Mesodermal cell (in vitro differentiated cells): ENCODE measurements at regions not wholly inside any gene's neighbourhood (a gene's known extent, or its start where the extent isn't known, plus 50 kb on each side); places are given as distances from the start of the nearest gene placed in this dataset.

ENCODE experiments used
- H3K27ac ChIP-seq: 2 replicates; pipeline ENCODE4 v1.7.0; 2013; ENCODE audit warnings: mild to moderate bottlenecking, low read depth, low read length, moderate library complexity; ENCODE audit not compliant: severe bottlenecking
- H3K36me3 ChIP-seq: 2 replicates; pipeline ENCODE4 v1.7.1; 2013; ENCODE audit warnings: mild to moderate bottlenecking, low read length, moderate library complexity; ENCODE audit not compliant: control insufficient read depth, insufficient read depth
- H3K4me1 ChIP-seq: one replicate; pipeline ENCODE4 v1.7.1; 2013; ENCODE audit warnings: mild to moderate bottlenecking, low read length; ENCODE audit not compliant: insufficient read depth, control insufficient read depth, poor library complexity, severe bottlenecking
- H3K4me3 ChIP-seq: 2 replicates; pipeline ENCODE4 v1.7.0; 2013; ENCODE audit warnings: low read length, control low read depth, mild to moderate bottlenecking; ENCODE audit not compliant: insufficient read depth, poor library complexity, severe bottlenecking; ENCODE audit errors: extremely low read depth
- H3K9me3 ChIP-seq: 2 replicates; pipeline ENCODE4 v1.7.1; 2013; ENCODE audit warnings: mild to moderate bottlenecking, low read length, moderate library complexity; ENCODE audit not compliant: control insufficient read depth
- WGBS, 2 experiments: methylation state at CpG; one replicate each; pipeline ENCODE4 v1.1.5; 2013; ENCODE audit warnings: missing lambda C conversion rate in 2 of 2; ENCODE audit not compliant: insufficient coverage in 2 of 2; 5-methylcytosine and 5-hydroxymethylcytosine counted together

- Histone ChIP-seq H3K4me1 (no peaks in the 10 kb centered on the region), H3K36me3 (no peaks in the 10 kb centered on the region), H3K9me3 (no peaks in the 10 kb centered on the region), H3K27ac (no peak overlapping the region), H3K4me3 (no peak overlapping the region)
- WGBS, 2 experiments, result 80% methylated on average over 1 of the region's 2 CpGs; no CpG with 5 or more reads in 1 of the 2 experiments
Observed at GRCh38 chr6:159118924-159119323, 50.3 kb upstream of the FNDC1 start.

- 87 to 97% methylated on average over 5 of the region's 5 CpGs for WGBS, 2 experiments
- Histone ChIP-seq H3K4me3 (no peak overlapping the region), H3K4me1 (no peaks in the 10 kb centered on the region), H3K27ac (no peak overlapping the region), H3K9me3 (no peaks in the 10 kb centered on the region), H3K36me3 (no peaks in the 10 kb centered on the region)
Observed at GRCh38 chr6:159117563-159117962, 51.6 kb upstream of the FNDC1 start.

- H3K9me3 ChIP-seq, result no peaks in the 10 kb centered on the region
- 85 to 92% methylated on average over 2 to 3 of the region's 3 CpGs for WGBS, 2 experiments
- no peaks in the 10 kb centered on the region for H3K36me3 ChIP-seq
- no peak overlapping the region for H3K4me3 ChIP-seq
- no peaks in the 10 kb centered on the region for H3K4me1 ChIP-seq
- H3K27ac ChIP-seq, result no peak overlapping the region
Observed at GRCh38 chr6:159117046-159117445, 52.2 kb upstream of the FNDC1 start.

- no peaks in the 10 kb centered on the region for H3K9me3 ChIP-seq
- H3K4me1 ChIP-seq, result no peaks in the 10 kb centered on the region
- no peaks in the 10 kb centered on the region for H3K36me3 ChIP-seq
- no peak overlapping the region for H3K27ac ChIP-seq
- no peak overlapping the region for H3K4me3 ChIP-seq
- 96 to 100% methylated on average over 3 to 4 of the region's 5 CpGs for WGBS, 2 experiments
Observed at GRCh38 chr6:159116343-159116742, 52.9 kb upstream of the FNDC1 start.

- no peaks in the 10 kb centered on the region for H3K9me3 ChIP-seq
- H3K4me1 ChIP-seq, result no peaks in the 10 kb centered on the region
- H3K36me3 ChIP-seq, result no peaks in the 10 kb centered on the region
- H3K27ac ChIP-seq, result no peak overlapping the region
- 60 to 92% methylated on average over 1 to 2 of the region's 3 CpGs for WGBS, 2 experiments
- H3K4me3 ChIP-seq, result no peak overlapping the region
Observed at GRCh38 chr6:159114569-159114968, 54.6 kb upstream of the FNDC1 start.

GRCh38 chr6:159113223-159113622 lies 56.0 kb upstream of the FNDC1 start:
- Histone ChIP-seq H3K4me3 (no peak overlapping the region), H3K27ac (no peak overlapping the region)

GRCh38 chr6:159112714-159113113 lies 56.5 kb upstream of the FNDC1 start:
- WGBS, 2 experiments, result 92 to 95% methylated on average over 4 to 8 of the region's 9 CpGs
- no peaks in the 10 kb centered on the region for H3K9me3 ChIP-seq
- no peaks in the 10 kb centered on the region for H3K36me3 ChIP-seq
- no peak overlapping the region for H3K4me3 ChIP-seq
- H3K4me1 ChIP-seq, result peaks cover 3% of the 10 kb centered on the region
- H3K27ac ChIP-seq, result no peak overlapping the region

More at GRCh38 chr6:159113223-159113622, 56.0 kb upstream of the FNDC1 start:
- no peaks in the 10 kb centered on the region for H3K4me1 ChIP-seq
- no peaks in the 10 kb centered on the region for H3K9me3 ChIP-seq
- WGBS, 2 experiments, result 96 to 98% methylated on average over 7 to 10 of the region's 10 CpGs
- H3K36me3 ChIP-seq, result no peaks in the 10 kb centered on the region

GRCh38 chr6:159110748-159111147 lies 58.5 kb upstream of the FNDC1 start:
- Histone ChIP-seq H3K9me3 (no peaks in the 10 kb centered on the region), H3K4me1 (peaks cover 6% of the 10 kb centered on the region), H3K36me3 (no peaks in the 10 kb centered on the region), H3K27ac (no peak overlapping the region), H3K4me3 (no peak overlapping the region)

- H3K9me3 ChIP-seq, result no peaks in the 10 kb centered on the region
- no peak overlapping the region for H3K4me3 ChIP-seq
- H3K36me3 ChIP-seq, result no peaks in the 10 kb centered on the region
- H3K27ac ChIP-seq, result peak overlapping the region; percentile 57
- peaks cover 6% of the 10 kb centered on the region for H3K4me1 ChIP-seq
- 71 to 89% methylated on average over 1 of the region's 3 CpGs for WGBS, 2 experiments
Observed at GRCh38 chr6:159110013-159110412, 59.2 kb upstream of the FNDC1 start.

GRCh38 chr6:159109391-159109790 lies 59.8 kb upstream of the FNDC1 start:
- H3K9me3 ChIP-seq, result no peaks in the 10 kb centered on the region
- no peaks in the 10 kb centered on the region for H3K36me3 ChIP-seq
- no peak overlapping the region for H3K27ac ChIP-seq
- no peak overlapping the region for H3K4me3 ChIP-seq
- peaks cover 6% of the 10 kb centered on the region for H3K4me1 ChIP-seq
- 91 to 92% methylated on average over 1 of the region's 1 CpG for WGBS, 2 experiments

- 89 to 97% methylated on average over 3 to 7 of the region's 10 CpGs for WGBS, 2 experiments
- no peak overlapping the region for H3K4me3 ChIP-seq
Observed at GRCh38 chr6:159108426-159108985, 60.7 kb upstream of the FNDC1 start.

More at GRCh38 chr6:159108426-159108985, 60.7 kb upstream of the FNDC1 start:
- Histone ChIP-seq H3K9me3 (no peaks in the 10 kb centered on the region), H3K36me3 (no peaks in the 10 kb centered on the region), H3K27ac (no peak overlapping the region), H3K4me1 (peaks cover 6% of the 10 kb centered on the region)
